Tibial nerve (tissue), 4 donors: ENCODE measurements at regions not wholly inside any gene's neighbourhood (a gene's known extent, or its start where the extent isn't known, plus 50 kb on each side); places are given as distances from the start of the nearest gene placed in this dataset.

ENCODE experiments used
- CTCF ChIP-seq, 5 experiments: fragments of 200-600 bp in 3 of 5; fragments of 450-650 bp in 2 of 5; sonication (generic) in 3 of 5; IDR thresholded peaks; one replicate each; pipeline ENCODE4 v1.5.1; 2016 to 2019; ENCODE audit warnings: antibody characterized with exemption in 5 of 5, mild to moderate bottlenecking in 3 of 5, moderate library complexity in 2 of 5
- EP300 ChIP-seq, 2 donors: sonication (generic); formaldehyde crosslinking; IDR thresholded peaks; one replicate each; pipeline ENCODE4 v1.6.1; 2017; ENCODE audit warnings: antibody characterized with exemption in 2 of 2, mild to moderate bottlenecking in 1 of 2
- POLR2A ChIP-seq, 2 donors: fragments of 450-650 bp; IDR thresholded peaks; one replicate each; pipeline ENCODE4 v1.6.1; 2017; ENCODE audit warnings: antibody characterized with exemption in 2 of 2, mild to moderate bottlenecking in 2 of 2, moderate library complexity in 2 of 2

- TF ChIP-seq CTCF (IDR thresholded peaks at IDR 0.05), result no peak
- no peak for TF ChIP-seq POLR2A (IDR thresholded peaks at IDR 0.05)
- TF ChIP-seq EP300 (IDR thresholded peaks at IDR 0.05), result no peak
Measured at GRCh38 chr5:145521066-145521465, 314.1 kb downstream of the PRELID2 start.
